SK-N-SH (cell line): ENCODE measurements at regions not wholly inside any gene's neighbourhood (a gene's known extent, or its start where the extent isn't known, plus 50 kb on each side); places are given as distances from the start of the nearest gene placed in this dataset.

ENCODE experiments used
- CTCF ChIA-PET: fragments of 300-600, 350-600 bp; formaldehyde crosslinking; extraction: SDS; loops from one replicate; lab custom pipeline; 2021; lab: Yijun Ruan, JAX
- POLR2A ChIA-PET: fragments of 350-600 bp; sonication (Branson Sonifier 250); formaldehyde crosslinking; extraction: SDS; loops from one replicate; lab custom pipeline; 2020; ENCODE audit warnings: antibody characterized with exemption, inconsistent platforms; lab: Yijun Ruan, JAX
- DNase-seq: peaks from one replicate; pipeline ENCODE4 v3.0.0; 2012
- H2AFZ ChIP-seq: fragments of 200-600 bp; sonication (generic); 2 replicates; pipeline ENCODE4 v1.8.1; 2016; ENCODE audit warnings: antibody characterized with exemption, mild to moderate bottlenecking, low read depth
- H3F3A ChIP-seq: fragments of 200-600 bp; sonication (generic); replicated peaks from 2 replicates; pipeline ENCODE3; 2016; ENCODE audit warnings: antibody characterized with exemption, mild to moderate bottlenecking; ENCODE audit not compliant: insufficient read depth
- H3K27ac ChIP-seq, 2 experiments: fragments of 200-500 bp in 1 of 2; fragments of 200-600 bp in 1 of 2; sonication (Bioruptor generic) in 1 of 2; sonication (generic), shearing (Covaris generic) in 1 of 2; 2 replicates each; pipeline versions ENCODE4 v1.5.1 to v1.6.1; 2014 to 2016; ENCODE audit warnings: low read depth in 2 of 2, inconsistent platforms in 1 of 2, low read length in 1 of 2, mild to moderate bottlenecking in 1 of 2, mixed read lengths in 1 of 2
- H3K27me3 ChIP-seq: fragments of 200-600 bp; sonication (generic), shearing (Covaris generic); 2 replicates; pipeline ENCODE4 v1.6.1; 2016; ENCODE audit warnings: mixed run types; ENCODE audit not compliant: insufficient read depth
- H3K36me3 ChIP-seq, 2 experiments: fragments of 200-500 bp in 1 of 2; fragments of 200-600 bp in 1 of 2; sonication (Bioruptor generic) in 1 of 2; sonication (generic) in 1 of 2; replicated peaks in 1 of 2; 2 replicates each; pipeline versions ENCODE3 to v1.5.1; 2014 to 2016; ENCODE audit warnings: low read length in 1 of 2, mild to moderate bottlenecking in 1 of 2; ENCODE audit not compliant: insufficient read depth in 2 of 2, control insufficient read depth in 1 of 2
- H3K4me1 ChIP-seq, 2 experiments: fragments of 200-500 bp in 1 of 2; fragments of 200-600 bp in 1 of 2; sonication (Bioruptor generic) in 1 of 2; sonication (generic), shearing (Covaris generic) in 1 of 2; 2 replicates each; pipeline versions ENCODE4 v1.5.1 to v1.6.1; 2014 to 2016; ENCODE audit warnings: low read depth in 1 of 2, low read length in 1 of 2, mixed run types in 1 of 2; ENCODE audit not compliant: insufficient read depth in 2 of 2, control insufficient read depth in 1 of 2
- H3K4me2 ChIP-seq: fragments of 200-600 bp; sonication (generic), shearing (Covaris generic); 2 replicates; pipeline ENCODE4 v1.6.1; 2017; ENCODE audit warnings: mixed run types
- H3K4me3 ChIP-seq, 2 experiments: fragments of 200-500 bp in 1 of 2; fragments of 200-600 bp in 1 of 2; sonication (Bioruptor generic) in 1 of 2; sonication (generic), shearing (Covaris generic) in 1 of 2; 2 replicates each; pipeline versions ENCODE4 v1.5.1 to v1.8.1; 2014 to 2016; ENCODE audit warnings: low read depth in 2 of 2, inconsistent platforms in 1 of 2, low read length in 1 of 2, mild to moderate bottlenecking in 1 of 2, mixed read lengths in 1 of 2, moderate library complexity in 1 of 2
- H3K79me2 ChIP-seq: fragments of 200-600 bp; sonication (generic); 2 replicates; pipeline ENCODE4 v1.8.1; 2017; ENCODE audit warnings: mild to moderate bottlenecking; ENCODE audit not compliant: insufficient read depth
- H3K9ac ChIP-seq: fragments of 200-600 bp; sonication (generic); 2 replicates; pipeline ENCODE4 v1.6.1; 2017; ENCODE audit warnings: mixed run types
- H3K9me2 ChIP-seq: fragments of 200-600 bp; sonication (generic); 2 replicates; pipeline ENCODE4 v1.6.1; 2017; ENCODE audit warnings: mixed run types
- H3K9me3 ChIP-seq: fragments of 200-600 bp; sonication (generic); 2 replicates; pipeline ENCODE4 v1.6.1; 2017; ENCODE audit warnings: mixed run types, mild to moderate bottlenecking, moderate library complexity
- H4K20me1 ChIP-seq: fragments of 200-600 bp; sonication (generic); 2 replicates; pipeline ENCODE4 v1.6.1; 2017; ENCODE audit warnings: mild to moderate bottlenecking, mixed run types; ENCODE audit not compliant: insufficient read depth
- CHD2 ChIP-seq: fragments of 150-350 bp; IDR thresholded peaks from 2 replicates; pipeline ENCODE4 v1.6.1; 2018; ENCODE audit warnings: low read length; ENCODE audit not compliant: partially characterized antibody
- EP300 ChIP-seq, 2 experiments: IDR thresholded peaks; 2 replicates each; pipeline versions ENCODE4 v1.4.0 to v1.6.1; 2012; ENCODE audit warnings: borderline replicate concordance in 1 of 2, low read depth in 1 of 2, low read length in 1 of 2
- FOXJ3 ChIP-seq: sonication (generic); formaldehyde crosslinking; IDR thresholded peaks from 2 replicates; pipeline ENCODE4 v1.5.1; 2020; ENCODE audit warnings: mild to moderate bottlenecking, missing genetic modification reagents
- FOXM1 ChIP-seq: IDR thresholded peaks from 2 replicates; pipeline ENCODE4 v1.4.0; 2012; ENCODE audit warnings: low read depth, mild to moderate bottlenecking
- GABPA ChIP-seq: IDR thresholded peaks from 2 replicates; pipeline ENCODE4 v1.4.0; 2012; ENCODE audit warnings: low read depth, mild to moderate bottlenecking
- GATA2 ChIP-seq: sonication (generic); formaldehyde crosslinking; IDR thresholded peaks from 2 replicates; pipeline ENCODE4 v1.5.0; 2020; ENCODE audit warnings: mild to moderate bottlenecking, missing genetic modification reagents
- MEF2A ChIP-seq: IDR thresholded peaks from 2 replicates; pipeline ENCODE4 v1.4.0; 2012; ENCODE audit warnings: low read depth, borderline replicate concordance
- MXI1 ChIP-seq: IDR thresholded peaks from 2 replicates; pipeline ENCODE4 v1.6.1; 2012; ENCODE audit warnings: mild to moderate bottlenecking, low read depth, low read length, improper control_type of control experiment
- NFIC ChIP-seq: IDR thresholded peaks from 2 replicates; pipeline ENCODE4 v1.4.0; 2012; ENCODE audit warnings: borderline replicate concordance
- POLR2AphosphoS5 ChIP-seq: IDR thresholded peaks from 2 replicates; pipeline ENCODE4 v1.6.1; 2012; ENCODE audit warnings: low read depth, low read length
- RAD21 ChIP-seq: IDR thresholded peaks from 2 replicates; pipeline ENCODE4 v1.6.1; 2012; ENCODE audit warnings: mild to moderate bottlenecking, low read length
- RCOR1 ChIP-seq: fragments of 150-350 bp; IDR thresholded peaks from 2 replicates; pipeline ENCODE4 v1.6.1; 2017; ENCODE audit warnings: antibody characterized with exemption, low read length
- RFX5 ChIP-seq: IDR thresholded peaks from 2 replicates; pipeline ENCODE4 v1.6.1; 2012; ENCODE audit warnings: mild to moderate bottlenecking, improper control_type of control experiment, low read length
- SIN3A ChIP-seq: IDR thresholded peaks from 2 replicates; pipeline ENCODE4 v1.6.1; 2012; ENCODE audit warnings: low read depth, mild to moderate bottlenecking, low read length, moderate library complexity, borderline replicate concordance
- SMC3 ChIP-seq: IDR thresholded peaks from 2 replicates; pipeline ENCODE4 v1.6.1; 2012; ENCODE audit warnings: low read depth, low read length, improper control_type of control experiment
- YY1 ChIP-seq: IDR thresholded peaks from 2 replicates; pipeline ENCODE4 v1.4.0; 2012; ENCODE audit warnings: low read depth, mild to moderate bottlenecking
- WGBS: methylation state at CpG from one replicate; pipeline ENCODE4 v1.1.6; 2017; ENCODE audit warnings: low lambda C conversion rate; 5-methylcytosine and 5-hydroxymethylcytosine counted together
- TF ChIP-seq, protein P1 (sequence below): fragments of 150-350 bp; IDR thresholded peaks from 2 replicates; pipeline ENCODE4 v1.6.1; 2017; ENCODE audit warnings: antibody characterized with exemption, low read length, low read depth, borderline replicate concordance
- TF ChIP-seq, protein P2 (sequence below): IDR thresholded peaks from 2 replicates; pipeline ENCODE4 v1.4.0; 2012; ENCODE audit warnings: low read depth, borderline replicate concordance
- TF ChIP-seq, protein P3 (sequence below): fragments of 200-600 bp; sonication (generic); IDR thresholded peaks from 2 replicates; pipeline ENCODE4 v1.6.1; 2017; ENCODE audit warnings: antibody characterized with exemption, mild to moderate bottlenecking, moderate library complexity
- TF ChIP-seq, protein P4 (sequence below): IDR thresholded peaks from 2 replicates; pipeline ENCODE4 v1.4.0; 2012; ENCODE audit warnings: low read depth

DNA sequence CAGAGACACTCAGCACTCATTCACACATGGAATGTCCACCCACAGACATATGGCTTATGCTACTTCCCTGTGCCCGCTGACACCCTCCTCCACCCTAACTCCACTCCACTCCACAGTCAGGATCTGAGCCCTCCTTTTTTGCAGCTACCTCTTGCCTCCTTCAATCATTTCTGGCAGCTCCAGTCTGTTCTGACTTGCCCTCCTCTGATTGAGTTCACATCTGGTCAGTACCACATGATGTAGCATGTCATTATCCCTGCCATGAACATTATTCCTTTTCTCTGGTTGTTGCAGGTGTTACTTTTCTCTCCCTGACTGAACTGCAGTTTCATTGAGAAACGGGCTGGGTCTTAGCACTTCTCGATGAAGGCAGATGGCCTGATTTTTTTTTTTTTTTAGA is 130.1 kb upstream of the EGR2 start (continued):
- TF ChIP-seq EP300 (IDR thresholded peaks at IDR 0.05; ENCODE audit: borderline replicate concordance in 1 of 2, low read depth in 1 of 2, low read length in 1 of 2) (no peak), YY1 (no peak), POLR2AphosphoS5 (no peak), GABPA (no peak)

DNA sequence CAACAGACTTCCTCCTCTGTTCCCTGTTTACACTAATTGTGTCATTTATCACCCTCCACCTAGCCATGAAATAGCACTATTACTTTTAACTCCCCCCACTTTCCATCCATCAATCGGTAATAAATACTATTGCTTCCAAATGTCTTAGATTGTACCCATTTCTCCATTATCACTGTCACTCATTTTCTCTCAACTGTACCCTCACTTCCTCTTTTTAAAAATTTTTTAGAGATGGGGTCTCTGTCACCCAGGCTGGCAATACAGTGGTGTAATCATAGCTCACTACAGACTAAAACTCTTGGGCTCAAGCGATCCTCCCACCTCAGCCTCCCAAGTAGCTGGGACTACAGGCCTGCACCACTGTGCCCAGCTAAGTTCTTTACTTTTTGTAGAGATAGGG is 123.5 kb upstream of the EGR2 start:
- no peak for DNase-seq
- H3K27ac ChIP-seq, result no peak overlapping the region
- no peaks in the 10 kb centered on the region for H3K9me3 ChIP-seq
- H3K4me2 ChIP-seq, result no peak overlapping the region
- H3K9ac ChIP-seq, result no peak overlapping the region
- CTCF ChIA-PET, result interaction anchor here (1.5 kb wide), 1 partner anchor 14 kb away, joined by 4 read pairs; no protein-coding TSS in a partner anchor
- no peaks in the 10 kb centered on the region for H3K27me3 ChIP-seq
- H4K20me1 ChIP-seq, result no peaks in the 10 kb centered on the region
- no peaks in the 10 kb centered on the region for H3F3A ChIP-seq
- TF ChIP-seq CHD2 (no peak), RCOR1 (no peak), GATA2 (no peak), EP300 (IDR thresholded peaks at IDR 0.05; ENCODE audit: borderline replicate concordance in 1 of 2, low read depth in 1 of 2, low read length in 1 of 2) (no peak), RFX5 (no peak), RAD21 (no peak)
- TF ChIP-seq, protein P1, sequence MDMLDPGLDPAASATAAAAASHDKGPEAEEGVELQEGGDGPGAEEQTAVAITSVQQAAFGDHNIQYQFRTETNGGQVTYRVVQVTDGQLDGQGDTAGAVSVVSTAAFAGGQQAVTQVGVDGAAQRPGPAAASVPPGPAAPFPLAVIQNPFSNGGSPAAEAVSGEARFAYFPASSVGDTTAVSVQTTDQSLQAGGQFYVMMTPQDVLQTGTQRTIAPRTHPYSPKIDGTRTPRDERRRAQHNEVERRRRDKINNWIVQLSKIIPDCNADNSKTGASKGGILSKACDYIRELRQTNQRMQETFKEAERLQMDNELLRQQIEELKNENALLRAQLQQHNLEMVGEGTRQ, result no peak
- TF ChIP-seq, protein P2, sequence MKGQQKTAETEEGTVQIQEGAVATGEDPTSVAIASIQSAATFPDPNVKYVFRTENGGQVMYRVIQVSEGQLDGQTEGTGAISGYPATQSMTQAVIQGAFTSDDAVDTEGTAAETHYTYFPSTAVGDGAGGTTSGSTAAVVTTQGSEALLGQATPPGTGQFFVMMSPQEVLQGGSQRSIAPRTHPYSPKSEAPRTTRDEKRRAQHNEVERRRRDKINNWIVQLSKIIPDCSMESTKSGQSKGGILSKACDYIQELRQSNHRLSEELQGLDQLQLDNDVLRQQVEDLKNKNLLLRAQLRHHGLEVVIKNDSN, result no peak
- TF ChIP-seq, protein P3, sequence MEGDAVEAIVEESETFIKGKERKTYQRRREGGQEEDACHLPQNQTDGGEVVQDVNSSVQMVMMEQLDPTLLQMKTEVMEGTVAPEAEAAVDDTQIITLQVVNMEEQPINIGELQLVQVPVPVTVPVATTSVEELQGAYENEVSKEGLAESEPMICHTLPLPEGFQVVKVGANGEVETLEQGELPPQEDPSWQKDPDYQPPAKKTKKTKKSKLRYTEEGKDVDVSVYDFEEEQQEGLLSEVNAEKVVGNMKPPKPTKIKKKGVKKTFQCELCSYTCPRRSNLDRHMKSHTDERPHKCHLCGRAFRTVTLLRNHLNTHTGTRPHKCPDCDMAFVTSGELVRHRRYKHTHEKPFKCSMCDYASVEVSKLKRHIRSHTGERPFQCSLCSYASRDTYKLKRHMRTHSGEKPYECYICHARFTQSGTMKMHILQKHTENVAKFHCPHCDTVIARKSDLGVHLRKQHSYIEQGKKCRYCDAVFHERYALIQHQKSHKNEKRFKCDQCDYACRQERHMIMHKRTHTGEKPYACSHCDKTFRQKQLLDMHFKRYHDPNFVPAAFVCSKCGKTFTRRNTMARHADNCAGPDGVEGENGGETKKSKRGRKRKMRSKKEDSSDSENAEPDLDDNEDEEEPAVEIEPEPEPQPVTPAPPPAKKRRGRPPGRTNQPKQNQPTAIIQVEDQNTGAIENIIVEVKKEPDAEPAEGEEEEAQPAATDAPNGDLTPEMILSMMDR, result no peak
- no peaks in the 10 kb centered on the region for H3K36me3 ChIP-seq
- no peaks in the 10 kb centered on the region for H3K4me1 ChIP-seq
- POLR2A ChIA-PET, result no interaction called here
- H3K79me2 ChIP-seq, result no peaks in the 10 kb centered on the region
- 26% methylated on average over 2 of the region's 2 CpGs for WGBS
- H3K4me3 ChIP-seq, result no peak overlapping the region
- H2AFZ ChIP-seq, result no peak overlapping the region
- no peaks in the 10 kb centered on the region for H3K9me2 ChIP-seq

DNA sequence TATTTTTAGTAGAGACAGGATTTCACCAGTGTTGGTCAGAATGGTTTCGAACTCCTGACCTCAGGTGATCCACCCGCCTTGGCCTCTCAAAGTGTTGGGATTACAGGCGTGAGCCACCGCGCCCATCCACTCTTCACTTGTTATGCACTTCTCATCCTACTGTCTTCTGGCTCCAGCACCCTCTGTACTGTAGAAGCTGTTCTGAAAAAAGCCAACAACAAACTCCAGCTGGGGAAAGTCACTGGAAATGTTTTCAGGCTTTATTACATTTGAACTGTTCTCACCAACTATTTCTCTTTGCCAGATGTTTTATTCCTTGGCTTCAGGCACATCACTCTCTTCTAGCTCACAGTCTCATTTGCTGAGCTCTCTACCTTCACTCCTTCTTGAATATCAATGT is 122.5 kb upstream of the EGR2 start:
- Histone ChIP-seq H3K9me2 (no peaks in the 10 kb centered on the region), H3K9me3 (no peaks in the 10 kb centered on the region), H2AFZ (no peak overlapping the region), H4K20me1 (no peaks in the 10 kb centered on the region), H3K4me1 (no peaks in the 10 kb centered on the region), H3K4me2 (no peak overlapping the region), H3K9ac (no peak overlapping the region), H3K27me3 (no peaks in the 10 kb centered on the region), H3K27ac (no peak overlapping the region), H3K79me2 (no peaks in the 10 kb centered on the region), H3F3A (no peaks in the 10 kb centered on the region), H3K36me3 (no peaks in the 10 kb centered on the region), H3K4me3 (no peak overlapping the region)
- CTCF ChIA-PET, result no interaction called here
- DNase-seq, result no peak
- TF ChIP-seq GATA2 (no peak), NFIC (no peak), MEF2A (no peak), RAD21 (no peak), SMC3 (no peak), FOXJ3 (CRISPR knock-in tag) (no peak), MXI1 (no peak), SIN3A (no peak), FOXM1 (no peak), YY1 (no peak)
- TF ChIP-seq, protein P4, sequence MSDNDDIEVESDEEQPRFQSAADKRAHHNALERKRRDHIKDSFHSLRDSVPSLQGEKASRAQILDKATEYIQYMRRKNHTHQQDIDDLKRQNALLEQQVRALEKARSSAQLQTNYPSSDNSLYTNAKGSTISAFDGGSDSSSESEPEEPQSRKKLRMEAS, result no peak
- TF ChIP-seq, protein P2, result no peak
- TF ChIP-seq, protein P3, result no peak
- WGBS, result 75% methylated on average over 5 of the region's 5 CpGs
- POLR2A ChIA-PET, result no interaction called here
